Stomach (tissue), 8 donors: ENCODE measurements at regions not wholly inside any gene's neighbourhood (a gene's known extent, or its start where the extent isn't known, plus 50 kb on each side); places are given as distances from the start of the nearest gene placed in this dataset.

Experiments
- DNase-seq, 2 donors: peaks; one replicate each; pipeline versions ENCODE4 v3.0.0 to v3.0.0-alpha.2; 2013 to 2019
- H3K27ac ChIP-seq, 5 donors: fragments of 200-600 bp in 4 of 5; sonication (generic) in 4 of 5; one replicate each; pipeline ENCODE4 v1.5.1; 2013 to 2019; ENCODE audit warnings: mild to moderate bottlenecking in 1 of 5, moderate library complexity in 1 of 5
- H3K27me3 ChIP-seq, 3 donors: fragments of 200-600 bp; sonication (generic); one replicate each; pipeline ENCODE4 v1.5.1; 2017 to 2019; ENCODE audit warnings: mixed run types in 1 of 3
- H3K36me3 ChIP-seq, 4 donors: fragments of 200-600 bp; sonication (generic); 1 replicate in 3 of 4; 2 replicates in 1 of 4; pipeline ENCODE4 v1.5.1; 2016 to 2019
- H3K4me1 ChIP-seq, 4 donors: fragments of 200-600 bp; sonication (generic); one replicate each; pipeline ENCODE4 v1.5.1; 2016 to 2019
- H3K4me3 ChIP-seq, 4 donors: fragments of 200-600 bp; sonication (generic) in 3 of 4; one replicate each; pipeline ENCODE4 v1.5.1; 2016 to 2019; ENCODE audit warnings: mild to moderate bottlenecking in 1 of 4
- H3K9me3 ChIP-seq, 4 donors: fragments of 200-600 bp; sonication (generic); one replicate each; pipeline ENCODE4 v1.5.1; 2016 to 2019
- EP300 ChIP-seq: sonication (generic); formaldehyde crosslinking; IDR thresholded peaks from one replicate; pipeline ENCODE4 v1.6.1; 2017; ENCODE audit warnings: antibody characterized with exemption
- POLR2A ChIP-seq, 4 donors: fragments of 450-650 bp; IDR thresholded peaks; one replicate each; pipeline ENCODE4 v1.6.1; 2016; ENCODE audit warnings: antibody characterized with exemption in 4 of 4, control low read depth in 2 of 4, mild to moderate bottlenecking in 1 of 4, moderate library complexity in 1 of 4
- POLR2AphosphoS5 ChIP-seq, 3 donors: sonication (generic); formaldehyde crosslinking; IDR thresholded peaks; one replicate each; pipeline ENCODE4 v1.6.1; 2016; ENCODE audit warnings: antibody characterized with exemption in 3 of 3
- WGBS, 5 donors: extraction: QIAGEN DNeasy Blood & Tissue Kit in 3 of 5; methylation state at CpG; one replicate each; pipeline versions ENCODE4 v1.1.5 to v1.1.7; 2013 to 2018; 5-methylcytosine and 5-hydroxymethylcytosine counted together
- intact Hi-C: fragments of 100-400 bp; cut with DNase I; formaldehyde crosslinking; loops from one replicate; pipeline ENCODE4 v1.15.1; 2023; ENCODE audit warnings: low total_unique reads
- TF ChIP-seq, protein P1 (sequence below), 7 experiments: fragments of 450-650 bp in 4 of 7; fragments of 200-600 bp in 3 of 7; sonication (generic) in 3 of 7; IDR thresholded peaks; one replicate each; pipeline ENCODE4 v1.5.1; 2016 to 2019; ENCODE audit warnings: antibody characterized with exemption in 7 of 7, control low read depth in 2 of 7, mild to moderate bottlenecking in 1 of 7
- donor health status: healthy with polysubstance abuse.
- donor health status: Bipolar disorder and iron deficiency.
- donor health status: healthy.

DNA sequence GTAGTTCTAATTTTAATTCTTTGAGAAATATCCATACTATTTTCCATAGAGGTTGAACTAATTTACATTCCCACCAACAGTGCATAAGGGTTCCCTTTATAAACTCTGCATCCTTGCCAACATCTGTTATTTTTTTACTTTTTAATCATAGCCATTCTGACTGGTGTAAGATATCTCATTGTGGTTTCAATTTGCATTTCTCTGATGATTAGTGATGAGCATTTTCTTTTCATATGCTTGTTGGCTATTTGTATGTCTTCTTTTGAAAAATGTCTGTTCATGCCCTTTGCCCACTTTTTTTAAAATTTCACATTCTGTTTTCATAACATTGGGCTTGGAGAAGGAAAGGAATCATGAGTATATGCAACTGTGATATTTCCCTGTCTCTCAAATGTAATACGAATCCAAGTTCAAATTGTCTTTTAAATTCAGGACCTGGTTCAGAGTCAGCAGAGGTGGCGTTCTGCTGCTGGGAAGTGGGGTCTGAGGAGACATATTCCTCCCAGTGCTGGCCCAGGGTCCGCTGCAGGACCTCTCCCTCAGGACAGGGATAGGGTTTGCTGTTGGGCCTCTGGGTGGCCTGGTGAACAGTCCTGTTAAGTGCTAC is 81.2 kb upstream of the ETV6 start:
- H3K27me3 ChIP-seq = no peaks in the 10 kb centered on the region
- WGBS, 5 donors = 83 to 94% (median 91%) methylated on average over 2 to 3 of the region's 3 CpGs
- TF ChIP-seq, protein P1, sequence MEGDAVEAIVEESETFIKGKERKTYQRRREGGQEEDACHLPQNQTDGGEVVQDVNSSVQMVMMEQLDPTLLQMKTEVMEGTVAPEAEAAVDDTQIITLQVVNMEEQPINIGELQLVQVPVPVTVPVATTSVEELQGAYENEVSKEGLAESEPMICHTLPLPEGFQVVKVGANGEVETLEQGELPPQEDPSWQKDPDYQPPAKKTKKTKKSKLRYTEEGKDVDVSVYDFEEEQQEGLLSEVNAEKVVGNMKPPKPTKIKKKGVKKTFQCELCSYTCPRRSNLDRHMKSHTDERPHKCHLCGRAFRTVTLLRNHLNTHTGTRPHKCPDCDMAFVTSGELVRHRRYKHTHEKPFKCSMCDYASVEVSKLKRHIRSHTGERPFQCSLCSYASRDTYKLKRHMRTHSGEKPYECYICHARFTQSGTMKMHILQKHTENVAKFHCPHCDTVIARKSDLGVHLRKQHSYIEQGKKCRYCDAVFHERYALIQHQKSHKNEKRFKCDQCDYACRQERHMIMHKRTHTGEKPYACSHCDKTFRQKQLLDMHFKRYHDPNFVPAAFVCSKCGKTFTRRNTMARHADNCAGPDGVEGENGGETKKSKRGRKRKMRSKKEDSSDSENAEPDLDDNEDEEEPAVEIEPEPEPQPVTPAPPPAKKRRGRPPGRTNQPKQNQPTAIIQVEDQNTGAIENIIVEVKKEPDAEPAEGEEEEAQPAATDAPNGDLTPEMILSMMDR (IDR thresholded peaks at IDR 0.05) = no peak
- no peak for TF ChIP-seq POLR2A (IDR thresholded peaks at IDR 0.05)
- TF ChIP-seq POLR2AphosphoS5 (IDR thresholded peaks at IDR 0.05) = no peak
- TF ChIP-seq EP300 = no peak
- intact Hi-C loops = no loop called here
- H3K4me1 ChIP-seq = no peaks in the 10 kb centered on the region
- no peak overlapping the region for H3K27ac ChIP-seq
- H3K9me3 ChIP-seq = no peaks in the 10 kb centered on the region
- no peak overlapping the region for H3K4me3 ChIP-seq
- no peak for DNase-seq
- H3K36me3 ChIP-seq = no peaks in the 10 kb centered on the region

DNA sequence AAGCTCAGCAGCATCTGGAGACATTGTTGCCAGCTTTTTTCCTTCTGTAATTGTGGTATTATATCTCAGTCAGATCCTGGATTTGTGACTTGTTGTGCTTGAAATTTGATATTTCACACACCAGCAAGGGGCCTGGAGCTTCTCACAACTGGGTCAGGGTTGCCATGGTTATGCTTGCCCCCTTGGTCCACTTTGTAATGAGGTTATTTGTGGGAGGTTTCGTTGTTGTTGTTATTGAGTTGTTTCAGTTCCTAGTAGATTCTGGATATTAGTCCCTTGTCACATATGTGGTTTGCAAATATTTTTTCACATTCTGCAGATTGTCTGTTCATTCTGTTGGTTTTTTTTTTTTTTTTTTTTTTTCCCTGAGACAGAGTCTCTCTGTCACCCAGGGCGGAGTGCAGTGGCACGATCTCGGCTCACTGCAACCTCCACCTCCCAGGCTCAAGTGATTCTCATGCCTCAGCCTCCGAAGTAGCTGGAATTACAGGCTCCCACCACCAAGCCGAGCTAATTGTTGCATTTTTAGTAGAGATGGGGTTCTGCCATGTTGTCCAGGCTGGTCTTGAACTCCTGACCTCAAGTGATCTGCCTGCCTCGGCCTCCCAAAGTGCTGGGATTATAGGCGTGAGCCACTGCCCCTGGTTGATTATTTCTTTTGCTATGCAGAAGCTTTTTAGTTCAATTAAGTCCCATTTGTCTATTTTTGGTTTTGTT is 80.6 kb upstream of the ETV6 start:
- WGBS, 5 donors = 78 to 87% (median 83%) methylated on average over 8 of the region's 8 CpGs
- H3K27ac ChIP-seq = no peak overlapping the region
- H3K4me1 ChIP-seq = no peaks in the 10 kb centered on the region
- intact Hi-C loops = no loop called here
- DNase-seq = no peak
- no peaks in the 10 kb centered on the region for H3K27me3 ChIP-seq
- H3K4me3 ChIP-seq = no peak overlapping the region
- H3K9me3 ChIP-seq = no peaks in the 10 kb centered on the region
- no peaks in the 10 kb centered on the region for H3K36me3 ChIP-seq
- TF ChIP-seq POLR2A (IDR thresholded peaks at IDR 0.05) (no peak), POLR2AphosphoS5 (IDR thresholded peaks at IDR 0.05) (no peak), EP300 (no peak)
- TF ChIP-seq, protein P1 (IDR thresholded peaks at IDR 0.05) = no peak

DNA sequence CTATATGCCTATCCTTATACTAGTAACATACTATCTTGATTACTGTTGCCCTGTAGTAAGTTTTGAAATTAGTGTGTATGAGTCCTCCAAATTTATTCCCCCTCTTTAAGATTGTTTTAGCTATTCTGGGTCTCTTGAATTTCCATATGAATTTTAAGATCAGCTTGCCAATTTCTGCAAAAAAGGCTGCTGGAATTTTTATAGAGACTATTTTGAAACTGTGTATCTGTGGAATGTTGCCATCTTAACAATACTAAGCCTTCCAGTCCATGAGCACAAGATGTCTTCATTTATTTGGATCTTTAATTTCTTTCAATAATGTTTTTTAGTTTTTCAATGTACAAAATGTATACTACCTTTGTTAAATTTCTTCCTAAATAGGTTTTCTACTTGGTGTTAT is 79.8 kb upstream of the ETV6 start:
- no peaks in the 10 kb centered on the region for H3K27me3 ChIP-seq
- TF ChIP-seq POLR2A (IDR thresholded peaks at IDR 0.05) (no peak), POLR2AphosphoS5 (IDR thresholded peaks at IDR 0.05) (no peak), EP300 (no peak)
- TF ChIP-seq, protein P1 (IDR thresholded peaks at IDR 0.05) = no peak
- no peak for DNase-seq
- no peak overlapping the region for H3K4me3 ChIP-seq
- H3K27ac ChIP-seq = no peak overlapping the region
- no peaks in the 10 kb centered on the region for H3K4me1 ChIP-seq
- H3K9me3 ChIP-seq = no peaks in the 10 kb centered on the region
- H3K36me3 ChIP-seq = no peaks in the 10 kb centered on the region
- intact Hi-C loops = no loop called here

DNA sequence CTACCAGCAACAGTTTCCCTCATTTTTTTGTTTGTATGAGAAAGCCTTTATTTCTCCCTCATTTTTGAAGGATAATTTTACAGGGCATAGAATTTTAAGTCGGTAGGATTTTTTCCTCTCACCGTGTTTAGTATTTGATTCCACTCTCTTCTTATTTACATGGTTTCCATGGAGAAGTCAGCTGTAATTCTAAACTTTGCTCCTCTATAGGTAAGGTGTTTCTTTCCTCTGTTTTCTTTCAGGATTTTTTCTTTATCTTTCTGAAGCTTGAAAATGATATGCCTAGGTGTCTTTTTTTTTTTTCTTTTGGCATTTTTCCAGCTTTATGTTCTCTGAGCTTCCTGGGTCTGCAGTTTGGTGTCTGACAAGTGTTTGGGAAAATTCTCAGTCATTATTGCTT is 75.6 kb upstream of the ETV6 start:
- H3K4me1 ChIP-seq = peaks cover 0 to 11% (median 0%) of the 10 kb centered on the region in 4 donors
- intact Hi-C loops = no loop called here
- no peaks in the 10 kb centered on the region for H3K27me3 ChIP-seq
- H3K9me3 ChIP-seq = no peaks in the 10 kb centered on the region
- no peak for DNase-seq
- H3K27ac ChIP-seq = no peak overlapping the region
- H3K4me3 ChIP-seq = no peak overlapping the region
- TF ChIP-seq POLR2AphosphoS5 (IDR thresholded peaks at IDR 0.05) (no peak), POLR2A (IDR thresholded peaks at IDR 0.05) (no peak)
- TF ChIP-seq, protein P1 (IDR thresholded peaks at IDR 0.05) = no peak
- WGBS, 5 donors = 88 to 96% (median 92%) methylated on average over 2 of the region's 2 CpGs
- no peaks in the 10 kb centered on the region for H3K36me3 ChIP-seq
